ENCODE measurements at regions not wholly inside any gene's neighbourhood (a gene's known extent, or its start where the extent isn't known, plus 50 kb on each side); places are given as distances from the start of the nearest gene placed in this dataset.

DNA sequence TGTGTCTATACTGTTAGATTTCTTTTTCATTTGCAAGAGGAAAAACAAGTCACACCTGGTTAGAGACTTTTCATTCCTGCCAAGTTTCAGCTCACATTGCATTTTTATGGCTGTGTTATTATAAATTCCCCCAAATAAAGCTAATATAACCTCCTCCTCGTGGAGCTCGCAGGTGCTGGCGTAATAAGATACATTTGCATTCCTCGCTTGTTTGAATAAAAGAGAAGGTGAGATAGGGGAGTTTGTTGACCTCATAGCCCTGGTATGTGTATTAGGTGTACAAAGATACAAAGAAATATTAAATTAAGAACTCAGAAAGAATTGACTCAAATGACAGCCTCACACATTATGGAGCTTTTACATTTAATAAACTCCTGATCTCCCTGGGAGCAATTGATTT, 257.7 kb upstream of the SP8 start:
- CTCF ChIA-PET, result no interaction called here
- no peaks in the 10 kb centered on the region for H3K27me3 ChIP-seq (replicated peaks in 2 of 5; ENCODE audit: control insufficient read depth in 4 of 5, insufficient read depth in 5 of 5, low read length in 4 of 5)
- WGBS (ENCODE audit: insufficient coverage), result no CpG with 5 or more reads among the region's 4 CpGs
- H3K4me1 ChIP-seq (ENCODE audit: control extremely low read depth in 1 of 4, control insufficient read depth in 4 of 4, insufficient read depth in 4 of 4, low read length in 3 of 4), result no peaks in the 10 kb centered on the region
- DNase-seq, result no peak
- H3K9me3 ChIP-seq (ENCODE audit: control extremely low read depth in 1 of 5, control insufficient read depth in 4 of 5, insufficient read depth in 2 of 5, low read depth in 1 of 5, low read length in 4 of 5), result no peaks in the 10 kb centered on the region
- H3K36me3 ChIP-seq (ENCODE audit: control insufficient read depth in 4 of 4, insufficient read depth in 4 of 4, low read length in 3 of 4), result no peaks in the 10 kb centered on the region
- H3K27ac ChIP-seq (ENCODE audit: insufficient read depth in 1 of 2, low read depth in 1 of 2, low read length in 2 of 2, poor library complexity in 1 of 2, severe bottlenecking in 2 of 2), result no peak overlapping the region
- no peak overlapping the region for H3K4me3 ChIP-seq (ENCODE audit: control insufficient read depth in 1 of 7, extremely low read depth in 1 of 7, insufficient read depth in 4 of 7, low read depth in 2 of 7, low read length in 6 of 7)
- POLR2A ChIA-PET, result no interaction called here

DNA sequence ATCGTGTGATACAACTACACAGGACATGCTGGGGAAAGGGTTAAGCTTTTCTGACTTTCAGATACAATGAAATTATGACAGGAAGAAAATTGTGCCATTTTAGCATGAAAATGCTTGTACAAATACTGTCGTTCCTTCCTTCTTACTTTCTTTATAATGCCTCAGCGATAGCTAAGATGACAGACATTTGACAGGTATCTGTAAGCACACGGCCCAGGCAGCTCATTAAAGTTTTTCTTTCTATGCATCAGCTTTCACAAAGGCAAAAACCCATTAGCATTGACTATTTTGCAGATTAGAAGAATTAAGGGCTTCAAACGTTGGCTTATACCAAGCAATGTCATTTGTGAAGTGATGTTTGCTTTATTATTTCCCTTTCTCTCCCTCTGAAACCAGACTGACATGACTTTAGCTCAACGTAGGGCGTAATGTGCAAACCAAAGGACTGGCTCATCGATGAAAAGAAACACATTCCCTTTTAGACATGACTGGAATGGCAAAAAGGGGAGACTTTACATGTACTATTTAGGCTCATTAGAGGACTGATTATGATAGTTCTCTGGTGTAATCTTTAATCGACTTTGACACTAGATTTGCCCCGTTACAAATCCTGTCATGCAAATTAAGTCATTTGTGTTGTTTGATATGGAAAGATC, 258.4 kb upstream of the SP8 start:
- ChIA-PET CTCF (no interaction called here), POLR2A (no interaction called here)
- Histone ChIP-seq H3K27me3 (replicated peaks in 2 of 5; ENCODE audit: control insufficient read depth in 4 of 5, insufficient read depth in 5 of 5, low read length in 4 of 5) (no peaks in the 10 kb centered on the region), H3K36me3 (ENCODE audit: control insufficient read depth in 4 of 4, insufficient read depth in 4 of 4, low read length in 3 of 4) (no peaks in the 10 kb centered on the region), H3K4me3 (ENCODE audit: control insufficient read depth in 1 of 7, extremely low read depth in 1 of 7, insufficient read depth in 4 of 7, low read depth in 2 of 7, low read length in 6 of 7) (no peak overlapping the region), H3K4me1 (ENCODE audit: control extremely low read depth in 1 of 4, control insufficient read depth in 4 of 4, insufficient read depth in 4 of 4, low read length in 3 of 4) (no peaks in the 10 kb centered on the region), H3K9me3 (ENCODE audit: control extremely low read depth in 1 of 5, control insufficient read depth in 4 of 5, insufficient read depth in 2 of 5, low read depth in 1 of 5, low read length in 4 of 5) (no peaks in the 10 kb centered on the region), H3K27ac (ENCODE audit: insufficient read depth in 1 of 2, low read depth in 1 of 2, low read length in 2 of 2, poor library complexity in 1 of 2, severe bottlenecking in 2 of 2) (no peak overlapping the region)
- DNase-seq, result no peak
- 90% methylated on average over 10 of the region's 10 CpGs for WGBS (ENCODE audit: insufficient coverage)

DNA sequence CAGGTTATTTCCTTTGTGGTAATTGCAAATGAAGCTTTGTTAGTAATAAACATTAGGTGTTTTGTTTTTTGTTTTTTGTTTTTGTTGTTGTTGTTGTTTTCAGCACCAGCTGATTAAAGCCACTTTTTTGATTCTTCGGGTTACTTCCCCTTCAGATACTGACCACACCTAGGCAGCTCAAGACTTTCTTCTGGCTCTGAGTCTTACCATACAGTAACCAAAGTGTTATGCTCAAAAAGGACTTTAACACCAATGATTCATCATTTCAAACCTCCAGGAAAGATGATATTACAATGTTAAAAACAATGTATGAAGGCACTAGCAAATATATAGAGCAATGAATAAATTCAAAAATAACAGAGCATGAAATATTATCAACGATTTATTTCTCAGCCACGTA, 265.2 kb upstream of the SP8 start:
- ChIA-PET CTCF (no interaction called here), POLR2A (no interaction called here)
- H3K36me3 ChIP-seq (ENCODE audit: control insufficient read depth in 4 of 4, insufficient read depth in 4 of 4, low read length in 3 of 4), result no peaks in the 10 kb centered on the region
- no peak for DNase-seq
- WGBS (ENCODE audit: insufficient coverage), result no CpG with 5 or more reads among the region's 3 CpGs
- no peaks in the 10 kb centered on the region for H3K9me3 ChIP-seq (ENCODE audit: control extremely low read depth in 1 of 5, control insufficient read depth in 4 of 5, insufficient read depth in 2 of 5, low read depth in 1 of 5, low read length in 4 of 5)
- H3K4me3 ChIP-seq (ENCODE audit: control insufficient read depth in 1 of 7, extremely low read depth in 1 of 7, insufficient read depth in 4 of 7, low read depth in 2 of 7, low read length in 6 of 7), result no peak overlapping the region
- H3K4me1 ChIP-seq (ENCODE audit: control extremely low read depth in 1 of 4, control insufficient read depth in 4 of 4, insufficient read depth in 4 of 4, low read length in 3 of 4), result no peaks in the 10 kb centered on the region
- H3K27ac ChIP-seq (ENCODE audit: insufficient read depth in 1 of 2, low read depth in 1 of 2, low read length in 2 of 2, poor library complexity in 1 of 2, severe bottlenecking in 2 of 2), result no peak overlapping the region
- no peaks in the 10 kb centered on the region for H3K27me3 ChIP-seq (replicated peaks in 2 of 5; ENCODE audit: control insufficient read depth in 4 of 5, insufficient read depth in 5 of 5, low read length in 4 of 5)

DNA sequence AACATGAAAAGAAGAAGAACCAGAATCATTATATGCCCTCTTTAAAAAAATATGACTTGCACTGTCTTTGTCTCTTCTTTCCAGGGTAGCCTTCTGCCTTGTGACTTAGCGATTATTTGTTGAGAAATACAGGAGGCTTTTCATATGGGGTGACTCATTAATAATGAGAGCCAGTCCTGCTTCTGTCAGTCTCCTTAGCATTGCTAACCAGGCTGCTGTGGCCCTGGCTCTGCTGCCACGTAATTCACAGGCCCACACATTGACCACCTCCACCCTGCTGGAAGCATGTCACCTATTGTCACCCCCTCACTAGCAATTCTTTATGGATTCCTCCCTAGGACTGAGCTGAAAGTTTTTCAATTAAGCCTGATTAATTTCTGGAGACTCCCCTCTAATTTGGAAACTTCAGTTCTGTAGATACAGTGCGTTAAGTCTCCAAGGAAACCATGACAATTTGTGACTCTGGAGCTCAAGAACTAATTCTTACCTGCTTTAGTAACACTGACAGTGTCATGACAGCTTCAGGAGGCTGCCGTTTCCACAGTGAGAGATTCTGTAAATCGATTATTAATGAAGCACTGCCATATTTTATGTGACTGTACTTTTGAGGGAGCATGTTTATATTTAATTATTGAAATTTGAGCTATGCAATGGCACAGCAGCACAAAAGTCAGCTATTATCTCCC, 267.9 kb upstream of the SP8 start:
- no peak overlapping the region for H3K4me3 ChIP-seq (ENCODE audit: control insufficient read depth in 1 of 7, extremely low read depth in 1 of 7, insufficient read depth in 4 of 7, low read depth in 2 of 7, low read length in 6 of 7)
- H3K9me3 ChIP-seq (ENCODE audit: control extremely low read depth in 1 of 5, control insufficient read depth in 4 of 5, insufficient read depth in 2 of 5, low read depth in 1 of 5, low read length in 4 of 5), result peaks cover 0 to 3% (median 0%) of the 10 kb centered on the region in 5 experiments
- H3K27me3 ChIP-seq (replicated peaks in 2 of 5; ENCODE audit: control insufficient read depth in 4 of 5, insufficient read depth in 5 of 5, low read length in 4 of 5), result no peaks in the 10 kb centered on the region
- no peak overlapping the region for H3K27ac ChIP-seq (ENCODE audit: insufficient read depth in 1 of 2, low read depth in 1 of 2, low read length in 2 of 2, poor library complexity in 1 of 2, severe bottlenecking in 2 of 2)
- 93% methylated on average over 4 of the region's 5 CpGs for WGBS (ENCODE audit: insufficient coverage)
- ChIA-PET CTCF (no interaction called here), POLR2A (no interaction called here)
- H3K36me3 ChIP-seq (ENCODE audit: control insufficient read depth in 4 of 4, insufficient read depth in 4 of 4, low read length in 3 of 4), result no peaks in the 10 kb centered on the region
- H3K4me1 ChIP-seq (ENCODE audit: control extremely low read depth in 1 of 4, control insufficient read depth in 4 of 4, insufficient read depth in 4 of 4, low read length in 3 of 4), result no peaks in the 10 kb centered on the region
- no peak for DNase-seq

DNA sequence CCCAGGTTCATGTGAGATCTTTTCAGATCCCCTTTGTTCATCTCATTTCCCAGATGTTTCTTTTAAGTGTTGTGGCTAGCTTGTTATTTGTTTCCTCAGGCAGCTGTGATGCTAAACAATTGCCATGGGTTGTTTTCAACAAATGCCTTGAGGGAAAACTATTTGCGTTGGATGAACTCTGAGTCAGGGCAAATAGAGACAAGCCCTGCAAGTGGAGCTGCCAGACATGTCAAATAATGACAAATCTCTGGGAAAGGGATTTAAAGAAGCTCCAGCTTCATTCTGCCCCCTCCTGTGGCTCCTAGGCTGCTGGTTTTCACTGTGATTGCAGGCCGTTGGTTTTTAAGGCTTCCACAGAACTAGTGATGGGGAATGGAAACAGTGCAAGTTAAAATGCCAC, 272.4 kb upstream of the SP8 start:
- Histone ChIP-seq H3K9me3 (ENCODE audit: control extremely low read depth in 1 of 5, control insufficient read depth in 4 of 5, insufficient read depth in 2 of 5, low read depth in 1 of 5, low read length in 4 of 5) (peaks cover 0 to 3% (median 0%) of the 10 kb centered on the region in 5 experiments), H3K27ac (ENCODE audit: insufficient read depth in 1 of 2, low read depth in 1 of 2, low read length in 2 of 2, poor library complexity in 1 of 2, severe bottlenecking in 2 of 2) (no peak overlapping the region), H3K27me3 (replicated peaks in 2 of 5; ENCODE audit: control insufficient read depth in 4 of 5, insufficient read depth in 5 of 5, low read length in 4 of 5) (no peaks in the 10 kb centered on the region), H3K4me3 (ENCODE audit: control insufficient read depth in 1 of 7, extremely low read depth in 1 of 7, insufficient read depth in 4 of 7, low read depth in 2 of 7, low read length in 6 of 7) (no peak overlapping the region), H3K4me1 (ENCODE audit: control extremely low read depth in 1 of 4, control insufficient read depth in 4 of 4, insufficient read depth in 4 of 4, low read length in 3 of 4) (no peaks in the 10 kb centered on the region), H3K36me3 (ENCODE audit: control insufficient read depth in 4 of 4, insufficient read depth in 4 of 4, low read length in 3 of 4) (no peaks in the 10 kb centered on the region)
- POLR2A ChIA-PET, result interaction anchor here (0.6 kb wide), 1 partner anchor 58 kb away, joined by 3 read pairs; no protein-coding TSS in a partner anchor
- CTCF ChIA-PET, result no interaction called here
- 96% methylated on average over 2 of the region's 2 CpGs for WGBS (ENCODE audit: insufficient coverage)
- no peak for DNase-seq

DNA sequence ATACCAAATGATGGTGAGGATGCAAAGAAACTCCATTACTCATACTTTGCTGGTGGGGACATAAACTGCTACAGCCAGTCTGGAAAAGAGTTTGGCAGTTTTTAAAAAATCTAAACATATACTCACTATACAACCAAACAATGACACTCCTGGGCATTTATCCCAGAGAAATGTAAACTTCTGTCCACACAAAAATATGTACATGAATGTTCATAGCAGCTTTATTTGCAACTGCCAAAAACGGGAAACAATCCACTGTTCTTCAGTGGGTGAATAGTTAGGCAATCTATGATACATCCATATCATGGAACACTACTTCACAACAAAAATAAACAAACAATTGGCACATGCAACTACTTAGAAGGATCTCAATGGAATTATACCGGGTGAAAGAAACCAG, 276.4 kb upstream of the SP8 start:
- H3K9me3 ChIP-seq (ENCODE audit: control extremely low read depth in 1 of 5, control insufficient read depth in 4 of 5, insufficient read depth in 2 of 5, low read depth in 1 of 5, low read length in 4 of 5), result peaks cover 0 to 3% (median 0%) of the 10 kb centered on the region in 5 experiments
- DNase-seq, result no peak
- no peak overlapping the region for H3K27ac ChIP-seq (ENCODE audit: insufficient read depth in 1 of 2, low read depth in 1 of 2, low read length in 2 of 2, poor library complexity in 1 of 2, severe bottlenecking in 2 of 2)
- ChIA-PET CTCF (no interaction called here), POLR2A (no interaction called here)
- no peaks in the 10 kb centered on the region for H3K36me3 ChIP-seq (ENCODE audit: control insufficient read depth in 4 of 4, insufficient read depth in 4 of 4, low read length in 3 of 4)
- no CpG with 5 or more reads among the region's 2 CpGs for WGBS (ENCODE audit: insufficient coverage)
- H3K27me3 ChIP-seq (replicated peaks in 2 of 5; ENCODE audit: control insufficient read depth in 4 of 5, insufficient read depth in 5 of 5, low read length in 4 of 5), result no peaks in the 10 kb centered on the region
- H3K4me1 ChIP-seq (ENCODE audit: control extremely low read depth in 1 of 4, control insufficient read depth in 4 of 4, insufficient read depth in 4 of 4, low read length in 3 of 4), result no peaks in the 10 kb centered on the region
- no peak overlapping the region for H3K4me3 ChIP-seq (ENCODE audit: control insufficient read depth in 1 of 7, extremely low read depth in 1 of 7, insufficient read depth in 4 of 7, low read depth in 2 of 7, low read length in 6 of 7)

DNA sequence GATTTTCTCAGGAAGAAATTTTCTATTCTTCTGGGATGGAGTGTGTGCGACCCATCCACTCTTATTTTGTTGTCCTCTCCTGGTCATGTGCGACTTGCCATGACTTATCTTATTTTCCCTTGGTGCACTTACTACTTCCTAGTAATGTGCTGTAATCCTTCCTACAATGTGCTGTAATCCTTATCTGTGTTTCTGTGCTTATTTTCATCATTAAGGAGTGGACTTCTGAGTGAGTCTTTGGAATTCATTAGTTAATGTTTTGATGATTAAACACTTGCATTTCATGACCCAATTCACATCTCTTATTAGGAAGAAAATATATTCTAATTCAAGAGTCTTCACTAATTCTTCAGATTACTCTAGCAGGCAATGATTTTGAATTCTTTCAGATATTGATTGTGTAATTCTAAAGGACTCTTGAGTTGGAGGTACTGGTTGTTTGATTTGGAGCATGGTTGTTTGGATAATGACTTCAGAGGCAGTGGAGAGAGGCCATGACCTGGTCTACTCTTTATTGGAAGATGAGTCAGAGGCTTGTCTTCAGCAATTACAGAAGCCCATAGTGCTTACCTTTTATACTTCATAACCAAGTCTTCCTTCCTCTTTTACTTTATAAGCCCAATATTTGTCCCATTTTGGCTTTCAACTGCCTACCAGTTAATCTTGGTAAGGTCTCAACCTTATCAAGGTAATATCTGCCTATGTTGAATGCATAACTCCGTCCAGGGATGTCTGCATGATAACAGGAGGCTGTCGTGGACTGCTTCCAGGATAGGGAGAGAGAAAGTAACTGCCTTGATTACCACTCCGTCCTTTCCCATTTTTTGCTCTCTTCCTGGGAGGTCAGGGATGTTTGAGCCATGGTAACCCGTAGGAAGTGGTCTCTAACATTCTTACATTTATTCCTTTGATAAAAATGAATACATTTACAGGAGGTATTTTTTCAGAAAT, 278.3 kb upstream of the SP8 start:
- H3K27me3 ChIP-seq (replicated peaks in 2 of 5; ENCODE audit: control insufficient read depth in 4 of 5, insufficient read depth in 5 of 5, low read length in 4 of 5), result no peaks in the 10 kb centered on the region
- DNase-seq, result no peak
- WGBS (ENCODE audit: insufficient coverage), result 90% methylated on average over 2 of the region's 6 CpGs
- H3K9me3 ChIP-seq (ENCODE audit: control extremely low read depth in 1 of 5, control insufficient read depth in 4 of 5, insufficient read depth in 2 of 5, low read depth in 1 of 5, low read length in 4 of 5), result peaks cover 0 to 3% (median 0%) of the 10 kb centered on the region in 5 experiments
- CTCF ChIA-PET, result no interaction called here
- H3K36me3 ChIP-seq (ENCODE audit: control insufficient read depth in 4 of 4, insufficient read depth in 4 of 4, low read length in 3 of 4), result no peaks in the 10 kb centered on the region
- no peaks in the 10 kb centered on the region for H3K4me1 ChIP-seq (ENCODE audit: control extremely low read depth in 1 of 4, control insufficient read depth in 4 of 4, insufficient read depth in 4 of 4, low read length in 3 of 4)
- H3K27ac ChIP-seq (ENCODE audit: insufficient read depth in 1 of 2, low read depth in 1 of 2, low read length in 2 of 2, poor library complexity in 1 of 2, severe bottlenecking in 2 of 2), result no peak overlapping the region
- no peak overlapping the region for H3K4me3 ChIP-seq (ENCODE audit: control insufficient read depth in 1 of 7, extremely low read depth in 1 of 7, insufficient read depth in 4 of 7, low read depth in 2 of 7, low read length in 6 of 7)
- POLR2A ChIA-PET, result no interaction called here
